ENCODE measurements at regions not wholly inside any gene's neighbourhood (a gene's known extent, or its start where the extent isn't known, plus 50 kb on each side); places are given as distances from the start of the nearest gene placed in this dataset.

GRCh38 chr1:5427026-5427613 lies 565.1 kb downstream of the NPHP4 start:
- Histone ChIP-seq H3F3A (ENCODE audit: low read length, unreplicated experiment) (no peaks in the 10 kb centered on the region), H3K27ac (ENCODE audit: low read length) (no peak overlapping the region), H3K9ac (ENCODE audit: low read length) (no peak overlapping the region), H3K79me2 (ENCODE audit: low read length) (no peaks in the 10 kb centered on the region), H3K36me3 (ENCODE audit: low read depth, low read length) (no peaks in the 10 kb centered on the region), H4K20me1 (ENCODE audit: low read length) (no peaks in the 10 kb centered on the region), H3K9me3 (ENCODE audit: low read length) (no peaks in the 10 kb centered on the region), H3K4me3 (ENCODE audit: low read length) (no peak overlapping the region), H3K9me2 (replicated peaks; ENCODE audit: low read length) (no peaks in the 10 kb centered on the region), H2AFZ (ENCODE audit: low read length) (no peak overlapping the region), H3K4me2 (ENCODE audit: low read length) (no peak overlapping the region), H3K4me1 (ENCODE audit: insufficient read depth, low read length) (no peaks in the 10 kb centered on the region), H3K27me3 (ENCODE audit: low read length) (peaks cover 92% of the 10 kb centered on the region)
- BruUV-seq (replicated peaks) = no TSS peak
- no peak for DNase-seq
- POLR2A ChIA-PET (ENCODE audit: unreplicated experiment) = no interaction called here
- CTCF ChIA-PET = no interaction called here
- intact Hi-C loops (cut with micrococcal nuclease) = no loop called here
- ATAC-seq = no peak
- TF ChIP-seq EZH2 (IDR thresholded peaks at IDR 0.05; ENCODE audit: low read length, unreplicated experiment) (no peak), EZH2phosphoT487 (IDR thresholded peaks at IDR 0.05; ENCODE audit: borderline replicate concordance, low read length) (no peak)
- TF ChIP-seq, protein P1, sequence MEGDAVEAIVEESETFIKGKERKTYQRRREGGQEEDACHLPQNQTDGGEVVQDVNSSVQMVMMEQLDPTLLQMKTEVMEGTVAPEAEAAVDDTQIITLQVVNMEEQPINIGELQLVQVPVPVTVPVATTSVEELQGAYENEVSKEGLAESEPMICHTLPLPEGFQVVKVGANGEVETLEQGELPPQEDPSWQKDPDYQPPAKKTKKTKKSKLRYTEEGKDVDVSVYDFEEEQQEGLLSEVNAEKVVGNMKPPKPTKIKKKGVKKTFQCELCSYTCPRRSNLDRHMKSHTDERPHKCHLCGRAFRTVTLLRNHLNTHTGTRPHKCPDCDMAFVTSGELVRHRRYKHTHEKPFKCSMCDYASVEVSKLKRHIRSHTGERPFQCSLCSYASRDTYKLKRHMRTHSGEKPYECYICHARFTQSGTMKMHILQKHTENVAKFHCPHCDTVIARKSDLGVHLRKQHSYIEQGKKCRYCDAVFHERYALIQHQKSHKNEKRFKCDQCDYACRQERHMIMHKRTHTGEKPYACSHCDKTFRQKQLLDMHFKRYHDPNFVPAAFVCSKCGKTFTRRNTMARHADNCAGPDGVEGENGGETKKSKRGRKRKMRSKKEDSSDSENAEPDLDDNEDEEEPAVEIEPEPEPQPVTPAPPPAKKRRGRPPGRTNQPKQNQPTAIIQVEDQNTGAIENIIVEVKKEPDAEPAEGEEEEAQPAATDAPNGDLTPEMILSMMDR (conservative IDR thresholded peaks at IDR 0.05; ENCODE audit: low read depth, low read length) = no peak

DNA sequence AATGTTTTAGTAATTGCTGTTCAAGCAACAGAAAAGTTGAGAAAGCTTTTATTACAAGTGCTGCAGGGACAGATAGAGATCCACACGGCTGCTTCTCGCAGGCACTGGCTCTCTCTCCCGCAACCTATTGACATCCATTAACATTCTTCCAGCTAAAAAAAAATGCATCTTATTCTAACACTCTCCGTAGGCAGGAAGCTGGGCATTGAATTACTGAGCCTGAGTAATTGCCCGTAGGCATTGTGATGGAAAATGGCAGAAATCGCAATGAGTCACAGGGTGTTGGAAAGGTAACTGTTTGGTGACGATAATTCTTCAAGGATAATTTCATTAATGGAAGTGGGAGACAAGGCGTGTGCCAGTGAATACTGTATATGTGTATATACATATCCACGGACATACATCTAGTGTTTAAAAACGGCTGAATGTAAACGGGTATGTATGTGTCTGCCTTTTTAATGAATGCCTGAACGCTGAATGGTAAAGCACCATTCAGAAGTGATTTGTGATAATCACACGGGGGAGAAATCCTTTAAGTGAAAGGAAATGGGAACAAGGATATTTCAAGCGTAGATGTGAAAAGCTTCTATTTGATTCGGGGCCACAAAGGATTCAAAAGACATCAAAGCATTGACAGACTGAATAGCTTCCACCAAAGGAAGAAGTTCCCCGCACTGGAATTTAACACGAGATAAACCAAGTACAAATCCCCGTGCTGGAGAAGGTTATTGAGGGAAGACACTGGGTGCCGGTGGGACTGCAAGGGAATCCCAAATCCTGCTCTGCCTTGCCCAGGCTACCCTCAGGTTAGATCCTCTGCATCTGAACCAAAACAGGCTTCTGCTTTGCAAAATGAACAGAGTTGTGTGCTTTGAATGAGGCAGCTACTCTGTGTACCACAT lies 567.2 kb downstream of the NPHP4 start:
- no peaks in the 10 kb centered on the region for H3F3A ChIP-seq (ENCODE audit: low read length, unreplicated experiment)
- no peak overlapping the region for H3K27ac ChIP-seq (ENCODE audit: low read length)
- ATAC-seq = peak; percentile 18; the same call in 1 of the 2 replicates
- CTCF ChIA-PET = no interaction called here
- H3K27me3 ChIP-seq (ENCODE audit: low read length) = peaks cover 78% of the 10 kb centered on the region
- H3K4me1 ChIP-seq (ENCODE audit: insufficient read depth, low read length) = no peaks in the 10 kb centered on the region
- no peaks in the 10 kb centered on the region for H3K9me2 ChIP-seq (replicated peaks; ENCODE audit: low read length)
- H3K9ac ChIP-seq (ENCODE audit: low read length) = no peak overlapping the region
- no peaks in the 10 kb centered on the region for H3K9me3 ChIP-seq (ENCODE audit: low read length)
- POLR2A ChIA-PET (ENCODE audit: unreplicated experiment) = no interaction called here
- TF ChIP-seq, protein P1 (conservative IDR thresholded peaks at IDR 0.05; ENCODE audit: low read depth, low read length) = no peak
- TF ChIP-seq EZH2phosphoT487 (IDR thresholded peaks at IDR 0.05; ENCODE audit: borderline replicate concordance, low read length) (no peak), EZH2 (IDR thresholded peaks at IDR 0.05; ENCODE audit: low read length, unreplicated experiment) (no peak)
- no peaks in the 10 kb centered on the region for H3K79me2 ChIP-seq (ENCODE audit: low read length)
- H2AFZ ChIP-seq (ENCODE audit: low read length) = no peak overlapping the region
- H3K4me3 ChIP-seq (ENCODE audit: low read length) = no peak overlapping the region
- intact Hi-C loops (cut with micrococcal nuclease) = no loop called here
- no peaks in the 10 kb centered on the region for H4K20me1 ChIP-seq (ENCODE audit: low read length)
- H3K4me2 ChIP-seq (ENCODE audit: low read length) = no peak overlapping the region
- H3K36me3 ChIP-seq (ENCODE audit: low read depth, low read length) = no peaks in the 10 kb centered on the region
- BruUV-seq (replicated peaks) = no TSS peak
- peak; percentile 61 for DNase-seq

DNA sequence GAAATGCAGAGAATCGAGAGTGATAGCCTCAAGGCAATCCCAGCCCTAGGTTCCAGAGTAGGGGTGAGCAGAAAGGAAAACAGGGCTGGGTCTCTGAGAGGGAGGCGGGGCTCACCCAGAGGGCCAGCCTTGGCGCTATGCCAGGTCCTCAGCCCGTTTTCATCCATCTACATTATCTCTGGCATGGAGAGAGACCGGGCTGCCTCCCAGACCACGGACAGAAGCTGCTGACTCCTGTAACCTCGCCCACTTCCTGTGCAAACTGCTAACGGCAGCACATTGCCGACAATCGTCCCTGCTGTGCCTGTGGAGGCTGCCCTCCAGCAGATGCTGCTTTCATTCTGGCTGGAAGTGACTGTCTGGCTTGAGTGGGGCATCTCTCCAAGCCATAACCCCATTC lies 569.1 kb downstream of the NPHP4 start:
- no peak for ATAC-seq
- no peak for DNase-seq
- no peak overlapping the region for H3K4me3 ChIP-seq (ENCODE audit: low read length)
- no peaks in the 10 kb centered on the region for H4K20me1 ChIP-seq (ENCODE audit: low read length)
- H3K9me3 ChIP-seq (ENCODE audit: low read length) = no peaks in the 10 kb centered on the region
- peaks cover 71% of the 10 kb centered on the region for H3K27me3 ChIP-seq (ENCODE audit: low read length)
- intact Hi-C loops (cut with micrococcal nuclease) = no loop called here
- H3K27ac ChIP-seq (ENCODE audit: low read length) = no peak overlapping the region
- H3K36me3 ChIP-seq (ENCODE audit: low read depth, low read length) = no peaks in the 10 kb centered on the region
- H2AFZ ChIP-seq (ENCODE audit: low read length) = no peak overlapping the region
- no peaks in the 10 kb centered on the region for H3K9me2 ChIP-seq (replicated peaks; ENCODE audit: low read length)
- no peaks in the 10 kb centered on the region for H3K79me2 ChIP-seq (ENCODE audit: low read length)
- no peak overlapping the region for H3K9ac ChIP-seq (ENCODE audit: low read length)
- no peak for TF ChIP-seq EZH2 (IDR thresholded peaks at IDR 0.05; ENCODE audit: low read length, unreplicated experiment)
- H3F3A ChIP-seq (ENCODE audit: low read length, unreplicated experiment) = no peaks in the 10 kb centered on the region
- no peaks in the 10 kb centered on the region for H3K4me1 ChIP-seq (ENCODE audit: insufficient read depth, low read length)
- H3K4me2 ChIP-seq (ENCODE audit: low read length) = no peak overlapping the region
- ChIA-PET CTCF (no interaction called here), POLR2A (ENCODE audit: unreplicated experiment) (no interaction called here)
- BruUV-seq (replicated peaks) = no TSS peak
